ENCODE measurements at regions not wholly inside any gene's neighbourhood (a gene's known extent, or its start where the extent isn't known, plus 50 kb on each side); places are given as distances from the start of the nearest gene placed in this dataset.

DNA sequence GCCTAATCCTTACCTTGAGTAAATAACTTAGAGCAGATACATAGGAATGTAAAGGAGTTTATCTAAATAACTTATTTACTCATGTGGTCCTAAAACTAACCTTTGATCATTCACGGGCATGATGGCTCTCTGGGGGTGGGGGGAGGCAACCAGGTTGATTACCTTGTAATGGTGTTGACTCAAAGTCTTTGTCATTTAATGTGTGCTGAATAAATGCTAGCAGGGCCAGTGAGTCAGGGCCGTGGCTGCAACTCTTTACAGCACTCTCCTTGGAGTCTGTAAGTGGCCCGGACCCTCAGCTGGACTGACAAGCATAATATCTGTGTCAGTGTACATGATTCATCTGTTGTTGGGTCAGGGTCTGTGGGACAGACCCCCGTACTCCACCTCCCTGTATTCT lies 203.0 kb downstream of the EPM2A start:
- no peak for DNase-seq (ENCODE audit: low spot score)
- no peak overlapping the region for H3K27ac ChIP-seq (ENCODE audit: low read depth, low read length, poor library complexity, severe bottlenecking)
- no peak for TF ChIP-seq EZH2 (IDR thresholded peaks at IDR 0.05; ENCODE audit: borderline replicate concordance, low read depth, low read length, poor library complexity, severe bottlenecking)
- TF ChIP-seq, protein P1, sequence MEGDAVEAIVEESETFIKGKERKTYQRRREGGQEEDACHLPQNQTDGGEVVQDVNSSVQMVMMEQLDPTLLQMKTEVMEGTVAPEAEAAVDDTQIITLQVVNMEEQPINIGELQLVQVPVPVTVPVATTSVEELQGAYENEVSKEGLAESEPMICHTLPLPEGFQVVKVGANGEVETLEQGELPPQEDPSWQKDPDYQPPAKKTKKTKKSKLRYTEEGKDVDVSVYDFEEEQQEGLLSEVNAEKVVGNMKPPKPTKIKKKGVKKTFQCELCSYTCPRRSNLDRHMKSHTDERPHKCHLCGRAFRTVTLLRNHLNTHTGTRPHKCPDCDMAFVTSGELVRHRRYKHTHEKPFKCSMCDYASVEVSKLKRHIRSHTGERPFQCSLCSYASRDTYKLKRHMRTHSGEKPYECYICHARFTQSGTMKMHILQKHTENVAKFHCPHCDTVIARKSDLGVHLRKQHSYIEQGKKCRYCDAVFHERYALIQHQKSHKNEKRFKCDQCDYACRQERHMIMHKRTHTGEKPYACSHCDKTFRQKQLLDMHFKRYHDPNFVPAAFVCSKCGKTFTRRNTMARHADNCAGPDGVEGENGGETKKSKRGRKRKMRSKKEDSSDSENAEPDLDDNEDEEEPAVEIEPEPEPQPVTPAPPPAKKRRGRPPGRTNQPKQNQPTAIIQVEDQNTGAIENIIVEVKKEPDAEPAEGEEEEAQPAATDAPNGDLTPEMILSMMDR (conservative IDR thresholded peaks at IDR 0.05; ENCODE audit: low read depth, low read length) = no peak
- no TSS peak for BruUV-seq (replicated peaks)
- no peaks in the 10 kb centered on the region for H3K36me3 ChIP-seq (ENCODE audit: insufficient read depth, low read length, poor library complexity, severe bottlenecking)
- CTCF ChIA-PET = no interaction called here
- POLR2A ChIA-PET (ENCODE audit: low non-redundant PET) = no interaction called here
- no peaks in the 10 kb centered on the region for H3K9me3 ChIP-seq (ENCODE audit: low read depth, low read length, poor library complexity, severe bottlenecking)
- H3K27me3 ChIP-seq (replicated peaks; ENCODE audit: insufficient read depth, low read depth, low read length, poor library complexity) = no peaks in the 10 kb centered on the region
- no peaks in the 10 kb centered on the region for H3K4me1 ChIP-seq (ENCODE audit: insufficient read depth, low read length, poor library complexity, severe bottlenecking)
- intact Hi-C loops (cut with micrococcal nuclease; ENCODE audit: unreplicated experiment) = no loop called here
- H3K4me3 ChIP-seq (ENCODE audit: low read depth, low read length, poor library complexity, severe bottlenecking) = no peak overlapping the region

DNA sequence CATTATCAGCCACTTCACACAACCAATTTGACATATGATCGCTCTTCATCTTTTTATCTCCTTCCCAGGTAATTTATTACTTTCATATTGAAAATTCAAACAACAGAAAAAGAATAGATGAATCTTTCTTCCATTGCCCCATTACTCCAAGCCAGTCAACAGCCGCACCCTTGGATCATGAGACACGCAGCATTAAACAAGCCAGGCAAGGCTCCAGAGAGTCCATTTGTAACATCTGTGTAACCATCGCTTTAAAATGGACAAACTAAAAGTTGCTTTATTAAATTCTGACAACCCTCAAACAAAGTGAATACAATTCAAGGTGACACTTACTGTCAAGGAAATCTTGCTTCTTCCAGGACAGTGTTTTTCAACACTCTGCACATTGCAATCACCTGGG lies 200.3 kb downstream of the EPM2A start:
- H3K9me3 ChIP-seq (ENCODE audit: low read depth, low read length, poor library complexity, severe bottlenecking) = no peaks in the 10 kb centered on the region
- no TSS peak for BruUV-seq (replicated peaks)
- H3K27ac ChIP-seq (ENCODE audit: low read depth, low read length, poor library complexity, severe bottlenecking) = no peak overlapping the region
- H3K27me3 ChIP-seq (replicated peaks; ENCODE audit: insufficient read depth, low read depth, low read length, poor library complexity) = no peaks in the 10 kb centered on the region
- CTCF ChIA-PET = no interaction called here
- H3K36me3 ChIP-seq (ENCODE audit: insufficient read depth, low read length, poor library complexity, severe bottlenecking) = no peaks in the 10 kb centered on the region
- no peaks in the 10 kb centered on the region for H3K4me1 ChIP-seq (ENCODE audit: insufficient read depth, low read length, poor library complexity, severe bottlenecking)
- intact Hi-C loops (cut with micrococcal nuclease; ENCODE audit: unreplicated experiment) = no loop called here
- TF ChIP-seq, protein P1 (conservative IDR thresholded peaks at IDR 0.05; ENCODE audit: low read depth, low read length) = no peak
- no peak for TF ChIP-seq EZH2 (IDR thresholded peaks at IDR 0.05; ENCODE audit: borderline replicate concordance, low read depth, low read length, poor library complexity, severe bottlenecking)
- POLR2A ChIA-PET (ENCODE audit: low non-redundant PET) = no interaction called here
- no peak overlapping the region for H3K4me3 ChIP-seq (ENCODE audit: low read depth, low read length, poor library complexity, severe bottlenecking)
- no peak for DNase-seq (ENCODE audit: low spot score)

DNA sequence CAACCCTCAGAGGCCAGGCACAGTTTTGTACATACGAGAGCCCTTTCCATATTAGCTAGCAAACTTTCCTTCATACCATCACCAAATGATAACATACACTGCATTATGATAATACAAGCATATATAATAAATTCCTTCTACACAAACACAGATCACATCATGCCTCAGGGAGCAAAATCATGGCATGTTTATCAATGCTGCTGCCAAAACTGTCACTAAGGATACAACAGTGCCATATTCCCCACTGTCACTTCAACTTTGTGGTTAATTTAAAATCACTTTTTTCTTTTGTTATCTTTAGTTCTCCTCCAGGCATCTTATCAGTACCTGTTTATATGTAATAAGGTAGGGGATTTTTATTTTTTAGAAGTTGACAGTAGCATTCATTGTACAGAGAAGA lies 196.3 kb downstream of the EPM2A start:
- CTCF ChIA-PET = no interaction called here
- POLR2A ChIA-PET (ENCODE audit: low non-redundant PET) = no interaction called here
- TF ChIP-seq, protein P1 (conservative IDR thresholded peaks at IDR 0.05; ENCODE audit: low read depth, low read length) = no peak
- no peak for TF ChIP-seq EZH2 (IDR thresholded peaks at IDR 0.05; ENCODE audit: borderline replicate concordance, low read depth, low read length, poor library complexity, severe bottlenecking)
- BruUV-seq (replicated peaks) = no TSS peak
- Histone ChIP-seq H3K4me3 (ENCODE audit: low read depth, low read length, poor library complexity, severe bottlenecking) (no peak overlapping the region), H3K27me3 (replicated peaks; ENCODE audit: insufficient read depth, low read depth, low read length, poor library complexity) (no peaks in the 10 kb centered on the region), H3K36me3 (ENCODE audit: insufficient read depth, low read length, poor library complexity, severe bottlenecking) (no peaks in the 10 kb centered on the region), H3K27ac (ENCODE audit: low read depth, low read length, poor library complexity, severe bottlenecking) (no peak overlapping the region), H3K4me1 (ENCODE audit: insufficient read depth, low read length, poor library complexity, severe bottlenecking) (no peaks in the 10 kb centered on the region), H3K9me3 (ENCODE audit: low read depth, low read length, poor library complexity, severe bottlenecking) (no peaks in the 10 kb centered on the region)
- DNase-seq (ENCODE audit: low spot score) = no peak
- intact Hi-C loops (cut with micrococcal nuclease; ENCODE audit: unreplicated experiment) = no loop called here
